HL-60 (cell line): ENCODE measurements at regions not wholly inside any gene's neighbourhood (a gene's known extent, or its start where the extent isn't known, plus 50 kb on each side); places are given as distances from the start of the nearest gene placed in this dataset.

Source experiments
- DNase-seq, 2 experiments: peaks; one replicate each; pipeline ENCODE4 v3.0.0-alpha.2; 2010 to 2020; ENCODE audit warnings: low read depth in 1 of 2, low spot score in 1 of 2
- H3K27ac ChIP-seq: fragments of 250-450 bp; sonication (Bioruptor Pico); replicated peaks from 2 replicates; pipeline ENCODE4 v1.5.1; 2020; ENCODE audit warnings: mild to moderate bottlenecking, moderate library complexity
- H3K27me3 ChIP-seq: fragments of 250-450 bp; sonication (Bioruptor Pico); 2 replicates; pipeline ENCODE4 v1.5.1; 2021; ENCODE audit warnings: mild to moderate bottlenecking, moderate library complexity; ENCODE audit not compliant: insufficient read depth, poor library complexity, severe bottlenecking
- H3K4me3 ChIP-seq: replicated peaks from 2 replicates; pipeline ENCODE4 v1.5.1; 2011; ENCODE audit warnings: mild to moderate bottlenecking, control low read depth, low read length; ENCODE audit not compliant: insufficient read depth
- GABPA ChIP-seq: IDR thresholded peaks from 2 replicates; pipeline ENCODE4 v1.6.1; 2012; ENCODE audit warnings: low read depth
- POLR2AphosphoS5 ChIP-seq: IDR thresholded peaks from 2 replicates; pipeline ENCODE4 v1.6.1; 2012; ENCODE audit warnings: low read depth
- SPI1 ChIP-seq: IDR thresholded peaks from 2 replicates; pipeline ENCODE4 v1.6.1; 2012; ENCODE audit warnings: low read depth, mild to moderate bottlenecking, borderline replicate concordance
- TF ChIP-seq, protein P1 (sequence below): IDR thresholded peaks from 2 replicates; pipeline ENCODE4 v1.6.1; 2012; ENCODE audit warnings: low read depth; ENCODE audit not compliant: insufficient replicate concordance
- TF ChIP-seq, protein P2 (sequence below): IDR thresholded peaks from one replicate; pipeline ENCODE4 v1.5.1; 2011; ENCODE audit warnings: low read length, control low read depth, inconsistent platforms; ENCODE audit not compliant: insufficient read depth

DNA sequence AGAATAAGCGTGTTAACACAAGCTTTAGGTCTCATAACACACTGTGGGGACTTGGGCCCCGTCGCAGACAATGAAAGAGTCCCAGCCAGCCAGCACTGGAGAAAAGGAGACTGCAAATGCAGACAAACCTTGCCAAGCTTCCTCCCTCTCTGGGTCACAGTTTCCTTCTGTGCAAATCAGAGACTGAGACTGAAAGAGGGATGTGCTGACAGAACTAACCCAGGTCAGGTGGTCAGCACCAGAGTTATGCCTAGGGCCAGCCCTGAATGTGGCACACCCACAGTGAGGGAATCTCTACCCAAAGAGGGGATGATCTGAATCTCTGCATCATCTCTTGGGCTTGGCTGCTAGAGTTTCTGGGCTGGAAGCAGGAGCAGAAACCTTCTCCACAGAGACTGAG is 282.3 kb upstream of the CCL2 start:
- DNase-seq, result no peak
- TF ChIP-seq, protein P1, sequence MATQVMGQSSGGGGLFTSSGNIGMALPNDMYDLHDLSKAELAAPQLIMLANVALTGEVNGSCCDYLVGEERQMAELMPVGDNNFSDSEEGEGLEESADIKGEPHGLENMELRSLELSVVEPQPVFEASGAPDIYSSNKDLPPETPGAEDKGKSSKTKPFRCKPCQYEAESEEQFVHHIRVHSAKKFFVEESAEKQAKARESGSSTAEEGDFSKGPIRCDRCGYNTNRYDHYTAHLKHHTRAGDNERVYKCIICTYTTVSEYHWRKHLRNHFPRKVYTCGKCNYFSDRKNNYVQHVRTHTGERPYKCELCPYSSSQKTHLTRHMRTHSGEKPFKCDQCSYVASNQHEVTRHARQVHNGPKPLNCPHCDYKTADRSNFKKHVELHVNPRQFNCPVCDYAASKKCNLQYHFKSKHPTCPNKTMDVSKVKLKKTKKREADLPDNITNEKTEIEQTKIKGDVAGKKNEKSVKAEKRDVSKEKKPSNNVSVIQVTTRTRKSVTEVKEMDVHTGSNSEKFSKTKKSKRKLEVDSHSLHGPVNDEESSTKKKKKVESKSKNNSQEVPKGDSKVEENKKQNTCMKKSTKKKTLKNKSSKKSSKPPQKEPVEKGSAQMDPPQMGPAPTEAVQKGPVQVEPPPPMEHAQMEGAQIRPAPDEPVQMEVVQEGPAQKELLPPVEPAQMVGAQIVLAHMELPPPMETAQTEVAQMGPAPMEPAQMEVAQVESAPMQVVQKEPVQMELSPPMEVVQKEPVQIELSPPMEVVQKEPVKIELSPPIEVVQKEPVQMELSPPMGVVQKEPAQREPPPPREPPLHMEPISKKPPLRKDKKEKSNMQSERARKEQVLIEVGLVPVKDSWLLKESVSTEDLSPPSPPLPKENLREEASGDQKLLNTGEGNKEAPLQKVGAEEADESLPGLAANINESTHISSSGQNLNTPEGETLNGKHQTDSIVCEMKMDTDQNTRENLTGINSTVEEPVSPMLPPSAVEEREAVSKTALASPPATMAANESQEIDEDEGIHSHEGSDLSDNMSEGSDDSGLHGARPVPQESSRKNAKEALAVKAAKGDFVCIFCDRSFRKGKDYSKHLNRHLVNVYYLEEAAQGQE, result no peak
- TF ChIP-seq, protein P2, sequence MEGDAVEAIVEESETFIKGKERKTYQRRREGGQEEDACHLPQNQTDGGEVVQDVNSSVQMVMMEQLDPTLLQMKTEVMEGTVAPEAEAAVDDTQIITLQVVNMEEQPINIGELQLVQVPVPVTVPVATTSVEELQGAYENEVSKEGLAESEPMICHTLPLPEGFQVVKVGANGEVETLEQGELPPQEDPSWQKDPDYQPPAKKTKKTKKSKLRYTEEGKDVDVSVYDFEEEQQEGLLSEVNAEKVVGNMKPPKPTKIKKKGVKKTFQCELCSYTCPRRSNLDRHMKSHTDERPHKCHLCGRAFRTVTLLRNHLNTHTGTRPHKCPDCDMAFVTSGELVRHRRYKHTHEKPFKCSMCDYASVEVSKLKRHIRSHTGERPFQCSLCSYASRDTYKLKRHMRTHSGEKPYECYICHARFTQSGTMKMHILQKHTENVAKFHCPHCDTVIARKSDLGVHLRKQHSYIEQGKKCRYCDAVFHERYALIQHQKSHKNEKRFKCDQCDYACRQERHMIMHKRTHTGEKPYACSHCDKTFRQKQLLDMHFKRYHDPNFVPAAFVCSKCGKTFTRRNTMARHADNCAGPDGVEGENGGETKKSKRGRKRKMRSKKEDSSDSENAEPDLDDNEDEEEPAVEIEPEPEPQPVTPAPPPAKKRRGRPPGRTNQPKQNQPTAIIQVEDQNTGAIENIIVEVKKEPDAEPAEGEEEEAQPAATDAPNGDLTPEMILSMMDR, result no peak
- H3K27ac ChIP-seq, result no peak overlapping the region

DNA sequence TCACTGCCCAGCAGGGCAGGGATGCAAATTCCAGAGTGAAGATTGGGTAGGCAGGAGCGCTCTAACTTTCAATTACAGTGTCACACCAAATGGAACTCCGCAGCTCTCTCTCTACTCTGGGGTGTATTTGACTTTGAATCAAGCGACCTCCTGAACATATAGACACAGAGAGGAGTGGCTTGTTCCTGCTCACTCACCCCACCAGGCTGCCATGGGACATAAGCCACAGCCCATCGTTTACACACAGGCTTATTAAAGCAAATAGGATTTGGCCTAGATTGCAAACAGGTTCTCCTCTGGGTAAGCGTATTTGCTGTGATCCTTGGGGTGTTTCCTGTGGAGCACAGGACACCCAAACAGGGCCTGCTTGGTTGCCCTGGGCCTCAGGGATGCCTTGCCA is 281.6 kb upstream of the CCL2 start:
- no peaks in the 10 kb centered on the region for H3K27me3 ChIP-seq
- no peak for DNase-seq
- no peak for TF ChIP-seq GABPA
- no peak for TF ChIP-seq SPI1
- TF ChIP-seq, protein P2, result no peak
- TF ChIP-seq, protein P1, result no peak
- no peak for TF ChIP-seq POLR2AphosphoS5

More for the DNA sequence above, 282.3 kb upstream of the CCL2 start:
- Histone ChIP-seq H3K4me3 (no peak overlapping the region), H3K27me3 (no peaks in the 10 kb centered on the region)

DNA sequence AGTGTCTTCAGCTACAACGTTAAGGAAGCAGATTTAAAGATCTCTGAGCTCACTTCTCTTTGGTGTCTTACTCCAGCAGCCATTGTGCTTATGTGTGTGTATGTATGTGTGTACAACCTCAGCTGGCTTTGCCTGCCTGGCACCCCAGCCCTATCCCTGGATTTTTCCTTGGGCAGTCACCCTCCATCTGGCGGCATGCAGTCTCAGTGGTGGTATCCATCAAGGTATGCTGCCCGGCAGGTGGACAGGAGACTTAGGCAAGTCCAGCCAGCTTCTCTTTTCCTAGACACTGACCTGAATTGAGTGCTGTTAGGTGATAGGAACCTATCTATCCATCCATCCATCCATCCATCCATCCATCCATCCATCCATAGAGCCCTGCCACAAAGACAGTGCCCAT is 280.8 kb upstream of the CCL2 start:
- no peak overlapping the region for H3K27ac ChIP-seq
- TF ChIP-seq, protein P1, result no peak
- TF ChIP-seq SPI1 (no peak), GABPA (no peak), POLR2AphosphoS5 (no peak)
- TF ChIP-seq, protein P2, result no peak
- no peak for DNase-seq
- no peak overlapping the region for H3K4me3 ChIP-seq
- no peaks in the 10 kb centered on the region for H3K27me3 ChIP-seq

More for the DNA sequence above, 281.6 kb upstream of the CCL2 start:
- Histone ChIP-seq H3K4me3 (no peak overlapping the region), H3K27ac (no peak overlapping the region)
